Vagina (tissue), 2 donors: ENCODE measurements at regions not wholly inside any gene's neighbourhood (a gene's known extent, or its start where the extent isn't known, plus 50 kb on each side); places are given as distances from the start of the nearest gene placed in this dataset.

ENCODE experiments used
- DNase-seq, 2 donors: peaks; one replicate each; pipeline ENCODE4 v3.0.0-alpha.2; 2017; ENCODE audit errors: extremely low spot score in 2 of 2
- H3K27ac ChIP-seq: fragments of 200-600 bp; sonication (generic); one replicate; pipeline ENCODE4 v1.5.1; 2019
- H3K27me3 ChIP-seq: fragments of 200-600 bp; sonication (generic); one replicate; pipeline ENCODE4 v1.5.1; 2019
- H3K36me3 ChIP-seq, 2 donors: fragments of 200-600 bp; sonication (generic); one replicate each; pipeline ENCODE4 v1.5.1; 2017 to 2019
- H3K4me1 ChIP-seq: fragments of 200-600 bp; sonication (generic); one replicate; pipeline ENCODE4 v1.5.1; 2019
- H3K4me3 ChIP-seq, 2 donors: fragments of 200-600 bp; sonication (generic); 1 replicate in 1 of 2; 2 replicates in 1 of 2; pipeline ENCODE4 v1.5.1; 2016 to 2019
- H3K9me3 ChIP-seq: fragments of 200-600 bp; sonication (generic); one replicate; pipeline ENCODE4 v1.5.1; 2019
- CTCF ChIP-seq, 3 experiments: fragments of 450-650 bp in 2 of 3; fragments of 200-600 bp in 1 of 3; sonication (generic) in 1 of 3; IDR thresholded peaks; one replicate each; pipeline ENCODE4 v1.5.1; 2017 to 2019; ENCODE audit warnings: antibody characterized with exemption in 3 of 3, mild to moderate bottlenecking in 2 of 3, moderate library complexity in 2 of 3
- POLR2A ChIP-seq, 2 donors: fragments of 450-650 bp; IDR thresholded peaks; one replicate each; pipeline ENCODE4 v1.6.1; 2017; ENCODE audit warnings: antibody characterized with exemption in 2 of 2, mild to moderate bottlenecking in 2 of 2, moderate library complexity in 2 of 2
- POLR2AphosphoS5 ChIP-seq, 2 donors: sonication (generic); formaldehyde crosslinking; IDR thresholded peaks; one replicate each; pipeline ENCODE4 v1.9.0; 2017; ENCODE audit warnings: antibody characterized with exemption in 2 of 2, mild to moderate bottlenecking in 2 of 2, low read depth in 1 of 2; ENCODE audit not compliant: insufficient read depth in 1 of 2
- intact Hi-C: fragments of 100-400 bp; cut with DNase I; formaldehyde crosslinking; loops from one replicate; pipeline ENCODE4 v1.15.1; 2023

DNA sequence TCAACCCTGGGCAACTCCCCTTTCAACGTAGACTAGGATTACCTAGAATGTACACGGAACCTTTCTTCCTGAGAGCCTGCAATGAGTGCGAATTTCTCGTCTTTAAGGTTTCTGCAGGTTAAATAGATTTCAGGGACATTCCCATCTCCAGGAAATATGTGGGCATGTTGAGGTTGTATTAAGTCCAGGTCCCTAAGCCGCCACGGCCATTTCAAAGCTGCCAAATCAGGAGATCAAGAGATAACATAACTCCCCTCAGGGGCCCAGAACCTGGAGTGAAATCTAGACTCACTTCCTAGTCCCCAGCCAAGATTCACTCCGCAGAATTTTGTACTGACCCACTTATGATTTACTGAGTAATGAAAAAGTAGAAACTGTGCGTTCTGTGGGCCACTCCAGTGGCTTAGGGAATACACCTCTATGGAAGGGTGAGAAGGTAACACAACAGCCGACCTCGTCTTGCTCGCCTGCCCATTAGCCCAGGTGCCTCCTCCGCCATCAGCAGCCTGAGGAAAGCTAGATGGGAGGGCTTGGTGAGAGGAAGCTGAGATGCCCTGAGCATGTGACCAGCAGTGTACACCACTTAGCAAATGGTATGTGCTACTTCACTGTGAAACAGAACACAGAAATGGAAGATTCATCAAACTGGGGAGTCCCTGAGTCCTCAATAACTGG, 98.5 kb upstream of the SOX1 start:
- Histone ChIP-seq H3K9me3 (no peaks in the 10 kb centered on the region), H3K4me1 (no peaks in the 10 kb centered on the region), H3K4me3 (no peak overlapping the region), H3K27me3 (no peaks in the 10 kb centered on the region), H3K36me3 (no peaks in the 10 kb centered on the region), H3K27ac (no peak overlapping the region)
- TF ChIP-seq CTCF (IDR thresholded peaks at IDR 0.05) (no peak), POLR2AphosphoS5 (IDR thresholded peaks at IDR 0.05; ENCODE audit: insufficient read depth in 1 of 2, low read depth in 1 of 2) (no peak), POLR2A (IDR thresholded peaks at IDR 0.05) (no peak)
- intact Hi-C loops = no loop called here
- DNase-seq = no peak

GRCh38 chr13:111969551-111970135, 97.3 kb upstream of the SOX1 start:
- intact Hi-C loops = no loop called here
- TF ChIP-seq POLR2AphosphoS5 (IDR thresholded peaks at IDR 0.05; ENCODE audit: insufficient read depth in 1 of 2, low read depth in 1 of 2) (no peak), CTCF (IDR thresholded peaks at IDR 0.05) (no peak)
- H3K27me3 ChIP-seq = no peaks in the 10 kb centered on the region
- H3K4me3 ChIP-seq = no peak overlapping the region
- H3K4me1 ChIP-seq = no peaks in the 10 kb centered on the region
- no peak for DNase-seq
- H3K9me3 ChIP-seq = no peaks in the 10 kb centered on the region
- H3K27ac ChIP-seq = no peak overlapping the region
- H3K36me3 ChIP-seq = no peaks in the 10 kb centered on the region

GRCh38 chr13:111970494-111971141, 96.3 kb upstream of the SOX1 start:
- H3K9me3 ChIP-seq = no peaks in the 10 kb centered on the region
- H3K36me3 ChIP-seq = no peaks in the 10 kb centered on the region
- no peak overlapping the region for H3K27ac ChIP-seq
- intact Hi-C loops = no loop called here
- no peaks in the 10 kb centered on the region for H3K4me1 ChIP-seq
- DNase-seq = no peak
- no peak for TF ChIP-seq POLR2AphosphoS5 (IDR thresholded peaks at IDR 0.05; ENCODE audit: insufficient read depth in 1 of 2, low read depth in 1 of 2)
- TF ChIP-seq POLR2A (IDR thresholded peaks at IDR 0.05) = no peak
- TF ChIP-seq CTCF (IDR thresholded peaks at IDR 0.05) = no peak
- no peak overlapping the region for H3K4me3 ChIP-seq
- no peaks in the 10 kb centered on the region for H3K27me3 ChIP-seq

DNA sequence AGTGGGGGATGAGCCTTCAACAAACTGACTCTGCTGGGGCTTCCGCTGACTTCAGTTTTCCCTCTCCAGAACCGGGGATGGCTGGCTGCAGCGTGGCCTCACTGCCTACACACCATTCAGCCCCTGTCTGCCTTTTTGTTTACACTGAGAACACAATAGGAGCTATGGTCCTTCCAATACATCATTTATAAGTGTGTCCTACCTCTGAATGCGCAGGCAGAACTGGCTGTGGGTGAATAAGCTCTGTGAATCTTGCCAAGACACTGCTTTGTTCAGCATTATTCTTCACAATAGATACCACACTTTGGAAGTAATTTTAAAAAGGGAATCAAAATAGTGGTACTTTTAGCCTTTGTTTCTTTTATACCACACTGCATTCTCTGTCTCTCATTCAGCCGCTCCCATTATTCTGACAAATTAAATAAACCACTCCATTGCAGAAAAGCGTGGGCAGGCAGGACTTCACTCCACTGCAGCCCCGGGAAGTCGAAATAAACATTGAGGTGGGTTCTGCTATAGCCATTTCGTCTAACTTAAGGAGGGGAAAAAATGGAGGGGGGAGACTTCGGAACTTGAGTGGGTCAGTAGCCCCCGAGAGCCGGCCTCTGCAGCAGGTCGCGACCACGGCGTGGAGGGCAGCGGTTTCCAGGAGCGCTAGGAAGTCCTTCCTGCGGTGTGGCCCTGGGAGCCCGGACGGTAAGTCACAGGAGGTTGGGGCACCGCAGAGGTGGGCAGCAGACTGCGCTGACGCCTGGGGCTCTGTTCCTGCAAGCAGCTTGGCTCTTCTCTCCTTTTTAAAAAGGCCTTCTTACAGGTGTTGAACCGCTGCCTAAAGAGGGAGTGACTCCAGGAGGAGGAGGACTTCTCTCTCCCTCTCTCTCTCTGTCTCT, 94.8 kb upstream of the SOX1 start:
- no peak for DNase-seq
- Histone ChIP-seq H3K27me3 (no peaks in the 10 kb centered on the region), H3K36me3 (no peaks in the 10 kb centered on the region), H3K4me1 (no peaks in the 10 kb centered on the region), H3K9me3 (no peaks in the 10 kb centered on the region), H3K4me3 (no peak overlapping the region), H3K27ac (no peak overlapping the region)
- TF ChIP-seq POLR2A (IDR thresholded peaks at IDR 0.05) = no peak
- intact Hi-C loops = no loop called here

DNA sequence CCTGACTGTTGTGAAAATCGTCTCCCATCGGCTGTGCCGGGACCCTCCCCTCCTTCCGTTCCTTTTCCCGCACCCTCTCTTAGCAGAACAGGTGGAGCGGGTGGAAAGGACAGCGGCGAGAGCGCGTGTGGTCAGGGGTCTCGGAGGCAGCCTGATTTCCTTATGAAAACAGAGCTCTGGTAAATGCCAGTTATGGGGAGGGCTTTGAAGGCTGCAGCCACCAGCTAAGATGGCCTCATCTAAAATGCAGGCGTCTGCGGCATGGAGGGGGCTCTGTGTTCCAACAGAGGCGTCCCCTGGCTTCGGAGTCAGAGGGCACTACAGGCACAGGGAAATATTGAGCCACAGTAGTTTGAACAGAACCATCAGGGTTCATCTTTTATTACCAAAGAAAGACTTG, 93.8 kb upstream of the SOX1 start:
- Histone ChIP-seq H3K27ac (no peak overlapping the region), H3K4me1 (no peaks in the 10 kb centered on the region), H3K9me3 (no peaks in the 10 kb centered on the region), H3K36me3 (no peaks in the 10 kb centered on the region), H3K4me3 (no peak overlapping the region), H3K27me3 (no peaks in the 10 kb centered on the region)
- TF ChIP-seq CTCF (IDR thresholded peaks at IDR 0.05) (no peak), POLR2A (IDR thresholded peaks at IDR 0.05) (no peak), POLR2AphosphoS5 (IDR thresholded peaks at IDR 0.05; ENCODE audit: insufficient read depth in 1 of 2, low read depth in 1 of 2) (no peak)
- intact Hi-C loops = no loop called here
- peak in 1 of 2 donors; percentile 61 for DNase-seq
